NT2/D1 (cell line): ENCODE measurements at regions not wholly inside any gene's neighbourhood (a gene's known extent, or its start where the extent isn't known, plus 50 kb on each side); places are given as distances from the start of the nearest gene placed in this dataset.

Experiments used
- SUZ12 ChIP-seq: IDR thresholded peaks from 2 replicates; pipeline ENCODE4 v1.6.1; 2011; ENCODE audit not compliant: insufficient read length, insufficient read depth; ENCODE audit errors: extremely low read depth
- YY1 ChIP-seq: IDR thresholded peaks from 2 replicates; pipeline ENCODE4 v1.6.1; 2011; ENCODE audit not compliant: insufficient read length, insufficient read depth

DNA sequence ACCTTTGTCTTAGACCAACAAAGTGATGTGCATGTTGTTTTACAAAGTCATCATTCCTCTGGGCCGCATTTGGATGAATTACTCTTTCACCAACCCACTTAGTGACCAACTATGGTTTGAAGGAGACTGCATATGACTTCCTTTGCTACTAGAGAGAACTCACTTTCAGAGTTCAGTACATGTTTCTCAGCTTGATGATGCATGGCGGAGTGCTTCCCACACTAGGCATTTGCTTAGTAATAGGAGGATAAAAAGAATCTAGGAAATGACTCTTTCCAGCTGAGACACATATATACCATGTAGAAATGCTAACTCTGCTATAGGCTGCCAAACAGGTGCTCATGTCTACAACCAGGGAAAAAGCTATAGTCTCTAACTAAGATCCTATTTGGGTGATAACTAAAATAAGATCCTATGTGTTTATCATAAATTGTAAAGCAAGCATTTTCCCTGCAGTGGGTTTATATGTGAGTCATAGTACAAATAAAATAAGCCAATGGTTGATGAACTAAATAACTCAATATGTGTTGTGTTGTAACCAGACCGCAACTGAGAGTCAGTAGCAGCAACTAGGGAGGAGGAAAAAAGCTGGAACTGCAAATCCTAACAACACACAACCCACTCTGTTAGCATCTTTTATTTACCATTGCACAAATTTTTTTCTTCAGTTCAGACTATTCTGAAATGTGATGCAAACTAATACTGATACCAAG lies 87.2 kb downstream of the TSPAN8 start:
- no peak for TF ChIP-seq SUZ12
- TF ChIP-seq YY1 = no peak
